HUES6 (cell line): ENCODE measurements at regions not wholly inside any gene's neighbourhood (a gene's known extent, or its start where the extent isn't known, plus 50 kb on each side); places are given as distances from the start of the nearest gene placed in this dataset.
"Not testable (repeated sequence)": the region's sequence is repeated elsewhere in the genome, so short reads cannot be mapped to it uniquely, and the experiment has no call there.

Experiments
- H3K27ac ChIP-seq: 2 replicates; pipeline ENCODE4 v1.7.0; 2013; ENCODE audit warnings: low read depth, mild to moderate bottlenecking, low read length, inconsistent platforms
- H3K27me3 ChIP-seq: 2 replicates; pipeline ENCODE4 v1.6.1; 2013; ENCODE audit warnings: low read length; ENCODE audit not compliant: control insufficient read depth, insufficient read depth
- H3K36me3 ChIP-seq: 2 replicates; pipeline ENCODE4 v1.6.1; 2013; ENCODE audit warnings: low read length; ENCODE audit not compliant: control insufficient read depth, insufficient read depth
- H3K4me1 ChIP-seq: 2 replicates; pipeline ENCODE4 v1.6.1; 2013; ENCODE audit warnings: low read length; ENCODE audit not compliant: control insufficient read depth, insufficient read depth
- H3K4me3 ChIP-seq: 2 replicates; pipeline ENCODE4 v1.5.1; 2013; ENCODE audit warnings: low read depth, low read length
- H3K9ac ChIP-seq: one replicate; pipeline ENCODE4 v1.6.1; 2013; ENCODE audit warnings: mild to moderate bottlenecking, low read length
- H3K9me3 ChIP-seq: 2 replicates; pipeline ENCODE4 v1.6.1; 2013; ENCODE audit warnings: low read depth, low read length; ENCODE audit not compliant: control insufficient read depth, insufficient read depth

DNA sequence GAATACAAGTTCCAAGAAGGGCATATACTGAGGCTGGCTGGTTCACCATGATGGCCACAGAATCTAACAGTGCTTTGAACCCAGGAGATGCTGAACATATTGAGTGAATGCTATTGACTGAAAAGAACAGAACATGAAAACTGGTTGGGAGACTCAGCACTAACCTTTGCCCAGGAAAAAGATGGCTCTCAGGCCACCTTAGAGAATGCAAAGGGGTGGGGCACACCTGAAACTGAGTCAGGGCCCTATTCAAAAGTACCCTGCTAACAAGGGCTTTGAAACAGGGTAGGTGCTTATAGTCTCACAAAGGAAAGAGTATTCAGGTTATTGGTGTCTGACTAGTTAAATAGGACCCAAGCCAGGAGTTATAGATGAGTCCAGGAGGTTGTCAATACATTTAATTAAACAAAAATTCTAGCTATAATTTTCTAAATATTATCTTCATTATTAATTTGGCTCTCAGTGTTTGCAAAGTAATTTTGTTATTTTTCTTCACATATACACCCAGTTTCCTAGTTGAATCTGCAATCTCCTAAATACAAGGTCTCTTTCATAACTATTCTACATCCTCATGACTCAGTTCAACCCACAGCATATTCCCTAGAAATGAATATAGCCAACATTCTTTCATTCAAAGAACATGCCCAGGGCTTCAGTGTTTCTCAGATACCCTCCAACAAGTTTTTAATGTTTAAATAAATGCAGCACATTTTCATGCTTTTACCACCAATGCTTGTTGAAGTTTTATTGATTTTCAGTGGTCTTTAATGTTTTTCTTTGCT, 144.2 kb upstream of the RAPGEF2 start:
- Histone ChIP-seq H3K9me3 (no peaks in the 10 kb centered on the region), H3K27me3 (no peaks in the 10 kb centered on the region), H3K4me1 (peaks cover 10% of the 10 kb centered on the region), H3K9ac (no peak overlapping the region), H3K36me3 (no peaks in the 10 kb centered on the region), H3K4me3 (no peak overlapping the region), H3K27ac (no peak overlapping the region)

DNA sequence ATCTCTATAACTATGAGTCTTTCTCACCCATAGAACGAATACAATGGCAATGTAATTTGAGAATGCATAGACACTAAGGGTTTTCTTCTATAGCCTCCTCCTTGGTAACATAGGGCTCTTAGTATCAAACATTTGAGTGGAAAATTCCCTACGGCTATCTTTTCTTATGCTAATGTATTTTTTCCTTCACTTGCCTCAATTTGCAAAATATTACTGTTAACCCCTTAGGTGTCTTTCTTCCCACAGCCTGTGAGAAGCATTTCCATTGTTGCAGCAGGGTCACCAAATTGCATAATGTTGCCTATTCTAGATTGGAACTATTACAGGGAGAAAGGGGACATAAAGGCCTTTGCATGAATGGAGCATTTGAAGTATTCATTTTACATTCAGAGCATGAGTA, 140.5 kb upstream of the RAPGEF2 start:
- Histone ChIP-seq H3K4me3 (no peak overlapping the region), H3K27me3 (no peaks in the 10 kb centered on the region), H3K4me1 (peaks cover 14% of the 10 kb centered on the region), H3K27ac (no peak overlapping the region), H3K36me3 (no peaks in the 10 kb centered on the region), H3K9ac (no peak overlapping the region), H3K9me3 (no peaks in the 10 kb centered on the region)

DNA sequence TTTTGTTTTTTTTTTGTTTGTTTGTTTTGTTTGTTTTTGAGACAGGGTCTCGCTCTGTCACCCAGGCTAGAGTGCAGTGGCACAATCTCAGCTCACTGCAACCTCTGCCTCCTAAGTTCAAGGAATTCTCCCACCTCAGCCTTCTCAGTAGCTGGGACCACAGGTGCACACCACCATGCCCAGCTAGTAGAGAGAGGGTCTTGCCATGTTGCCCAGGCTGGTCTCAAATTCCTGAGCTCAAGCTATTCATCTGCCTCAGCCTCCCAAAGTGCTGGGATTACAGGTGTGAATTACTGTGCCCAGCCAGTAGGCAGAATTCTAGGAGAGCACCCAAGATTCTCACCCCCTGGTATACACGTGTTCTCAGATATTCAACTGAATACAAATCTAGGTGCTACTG, 139.6 kb upstream of the RAPGEF2 start:
- not testable (repeated sequence) for H3K4me3 ChIP-seq, H3K9me3 ChIP-seq, H3K9ac ChIP-seq, H3K27ac ChIP-seq, H3K36me3 ChIP-seq, H3K27me3 ChIP-seq
- peaks cover 14% of the 10 kb centered on the region for H3K4me1 ChIP-seq

DNA sequence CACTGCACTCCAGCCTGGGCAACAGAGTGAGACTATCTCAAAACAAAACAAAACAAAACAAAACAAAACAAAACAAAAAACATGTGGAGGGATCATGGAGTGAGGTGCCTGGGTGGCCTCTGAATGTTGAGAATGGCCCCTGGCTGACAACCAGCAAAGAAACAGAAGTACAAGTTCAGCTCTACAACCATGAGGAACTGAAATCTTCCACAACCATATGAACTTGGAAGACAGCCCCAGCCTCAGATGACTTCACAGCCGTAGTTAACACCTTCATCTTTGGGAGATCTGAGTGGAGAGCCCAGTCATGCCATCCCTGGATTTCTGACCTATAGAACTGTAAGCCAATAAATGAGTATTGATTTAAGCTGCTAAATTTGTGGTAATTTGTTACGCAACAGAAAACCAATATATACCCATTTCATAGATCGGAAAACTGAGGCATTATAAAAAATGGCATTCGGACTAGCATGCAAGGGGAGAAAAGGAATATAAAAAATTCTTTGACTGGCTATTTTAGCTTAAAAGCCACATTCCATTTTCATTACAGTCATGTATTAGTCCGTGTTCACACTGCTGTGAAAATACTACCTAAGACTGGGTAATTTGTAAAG, 138.7 kb upstream of the RAPGEF2 start:
- Histone ChIP-seq H3K4me1 (peaks cover 14% of the 10 kb centered on the region), H3K4me3 (no peak overlapping the region), H3K9me3 (no peaks in the 10 kb centered on the region), H3K36me3 (no peaks in the 10 kb centered on the region), H3K27ac (no peak overlapping the region), H3K27me3 (no peaks in the 10 kb centered on the region), H3K9ac (no peak overlapping the region)

DNA sequence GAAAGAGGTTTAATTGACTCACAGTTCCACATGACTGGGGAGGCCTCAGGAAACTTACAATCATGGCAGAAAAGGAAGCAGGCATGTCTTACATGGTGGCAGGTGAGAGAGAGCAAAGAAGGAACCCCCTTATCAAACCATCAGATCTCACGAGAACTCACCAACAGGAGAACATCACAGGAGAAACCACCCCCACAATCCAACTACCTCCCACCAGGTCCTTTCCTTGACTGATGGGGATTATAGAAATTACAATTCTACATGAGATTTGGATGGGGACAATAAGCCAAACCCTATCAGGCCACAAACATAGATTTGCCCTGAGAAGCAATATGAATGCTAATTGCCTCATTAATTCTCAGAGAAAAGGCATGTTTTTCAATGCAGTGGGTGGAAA, 138.2 kb upstream of the RAPGEF2 start:
- Histone ChIP-seq H3K27me3 (no peaks in the 10 kb centered on the region), H3K9me3 (no peaks in the 10 kb centered on the region), H3K36me3 (no peaks in the 10 kb centered on the region), H3K27ac (no peak overlapping the region), H3K4me1 (peaks cover 14% of the 10 kb centered on the region), H3K4me3 (no peak overlapping the region), H3K9ac (no peak overlapping the region)

DNA sequence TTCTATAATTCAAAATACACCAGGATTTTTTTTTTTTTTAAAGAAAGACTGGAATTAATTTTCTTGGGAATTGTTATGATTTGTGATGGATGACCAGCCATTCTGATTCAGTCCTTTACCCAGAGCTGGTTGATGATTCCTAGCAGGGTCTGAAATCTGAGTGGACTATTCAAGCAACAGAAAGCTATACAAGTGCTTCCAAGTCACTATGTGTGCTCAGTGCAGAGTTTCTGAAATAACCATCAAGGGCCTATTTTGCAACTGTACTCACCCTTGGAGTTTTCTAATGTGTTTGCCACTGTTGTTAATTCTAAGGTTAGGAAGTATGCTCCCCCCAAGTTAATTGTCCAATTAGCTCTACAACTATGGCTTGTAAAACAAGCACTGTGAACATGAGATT, 137.7 kb upstream of the RAPGEF2 start:
- Histone ChIP-seq H3K36me3 (no peaks in the 10 kb centered on the region), H3K4me3 (no peak overlapping the region), H3K9ac (no peak overlapping the region), H3K9me3 (no peaks in the 10 kb centered on the region), H3K27ac (no peak overlapping the region), H3K4me1 (peaks cover 14% of the 10 kb centered on the region), H3K27me3 (no peaks in the 10 kb centered on the region)

DNA sequence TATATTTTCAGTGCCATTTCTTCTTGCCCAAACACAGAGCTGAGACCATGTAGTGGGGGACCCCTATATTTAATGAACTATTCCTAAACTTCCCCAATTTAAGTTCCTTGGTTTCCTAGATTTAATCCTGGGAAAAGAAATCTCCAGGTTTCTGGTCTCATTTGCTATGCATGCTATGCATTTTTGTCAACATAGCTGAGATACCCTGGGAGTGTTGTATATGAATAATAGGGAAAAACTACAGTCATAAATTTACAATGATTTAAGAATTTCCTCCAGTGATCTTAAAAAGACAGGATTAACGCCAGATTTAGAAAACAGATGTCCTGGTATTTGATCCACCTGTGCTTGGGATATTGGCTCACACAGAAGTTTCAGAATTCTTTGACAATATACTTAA, 136.8 kb upstream of the RAPGEF2 start:
- no peak overlapping the region for H3K4me3 ChIP-seq
- no peaks in the 10 kb centered on the region for H3K27me3 ChIP-seq
- peaks cover 14% of the 10 kb centered on the region for H3K4me1 ChIP-seq
- no peak overlapping the region for H3K9ac ChIP-seq
- no peaks in the 10 kb centered on the region for H3K36me3 ChIP-seq
- H3K9me3 ChIP-seq, result no peaks in the 10 kb centered on the region
- no peak overlapping the region for H3K27ac ChIP-seq

DNA sequence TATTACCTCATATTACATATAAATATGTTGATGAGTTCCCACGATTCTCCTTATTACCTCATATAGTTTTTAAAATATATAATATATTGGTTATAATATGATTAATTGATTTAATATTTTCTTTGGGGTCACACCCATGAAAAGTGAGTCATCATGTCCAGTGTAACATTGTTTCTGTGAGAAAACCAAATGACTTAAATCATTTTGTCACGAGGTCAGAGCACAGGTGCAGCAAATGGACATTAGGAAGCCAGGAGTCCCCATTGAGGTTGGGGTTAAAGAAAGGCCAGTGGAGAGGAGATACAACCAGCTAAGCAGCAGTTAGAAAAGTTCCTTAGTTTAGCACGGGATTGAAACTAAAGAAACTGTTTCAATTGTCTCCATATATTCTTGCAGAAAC, 133.9 kb upstream of the RAPGEF2 start:
- Histone ChIP-seq H3K9ac (no peak overlapping the region), H3K4me1 (0 out of 2 replicates have a peak, but pooled peaks cover 4% of the 10 kb centered on the region), H3K27ac (no peak overlapping the region), H3K4me3 (no peak overlapping the region), H3K9me3 (no peaks in the 10 kb centered on the region), H3K36me3 (no peaks in the 10 kb centered on the region), H3K27me3 (no peaks in the 10 kb centered on the region)

DNA sequence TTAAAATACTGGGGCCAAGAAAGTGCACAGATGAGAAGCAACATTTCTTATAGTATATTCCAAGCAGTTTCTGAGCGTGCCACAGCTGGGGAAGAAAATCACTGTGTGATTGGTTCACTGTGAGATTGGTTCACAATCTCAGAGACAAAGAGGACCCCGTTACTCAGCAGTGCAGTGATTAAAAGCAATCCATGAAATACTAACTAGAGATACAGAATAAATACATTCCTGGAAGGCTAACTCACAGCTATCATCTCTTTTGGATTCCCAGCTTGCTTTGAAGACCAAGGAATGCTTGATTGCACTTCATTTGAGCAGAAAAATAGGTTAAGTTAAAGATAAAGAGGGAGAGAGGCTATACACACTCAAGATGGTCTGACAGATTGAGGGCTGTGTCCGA, 132.1 kb upstream of the RAPGEF2 start:
- Histone ChIP-seq H3K4me3 (no peak overlapping the region), H3K9ac (no peak overlapping the region), H3K36me3 (no peaks in the 10 kb centered on the region), H3K9me3 (no peaks in the 10 kb centered on the region), H3K27ac (no peak overlapping the region), H3K27me3 (no peaks in the 10 kb centered on the region), H3K4me1 (0 out of 2 replicates have a peak, but pooled peaks cover 2% of the 10 kb centered on the region)

DNA sequence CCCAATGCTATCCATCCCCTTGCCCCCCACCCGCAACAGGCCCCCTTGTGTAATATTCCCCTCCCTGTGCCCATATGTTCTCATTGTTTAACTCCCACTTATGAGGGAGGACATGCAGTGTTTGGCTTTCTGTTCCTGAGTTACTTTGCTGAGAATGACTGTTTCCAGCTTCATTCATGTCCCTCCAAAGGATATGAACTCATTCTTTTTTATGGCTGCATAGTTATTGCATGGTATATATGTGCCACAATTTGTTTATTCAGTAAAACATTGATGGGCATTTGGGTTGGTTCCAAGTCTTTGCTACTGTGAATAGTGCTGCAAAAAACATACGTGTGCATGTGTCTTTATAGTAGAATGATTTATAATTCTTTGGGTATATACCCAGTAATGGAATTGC, 128.4 kb upstream of the RAPGEF2 start:
- H3K36me3 ChIP-seq, H3K4me3 ChIP-seq, H3K9me3 ChIP-seq, H3K9ac ChIP-seq, H3K4me1 ChIP-seq, H3K27me3 ChIP-seq, H3K27ac ChIP-seq: not testable (repeated sequence)

DNA sequence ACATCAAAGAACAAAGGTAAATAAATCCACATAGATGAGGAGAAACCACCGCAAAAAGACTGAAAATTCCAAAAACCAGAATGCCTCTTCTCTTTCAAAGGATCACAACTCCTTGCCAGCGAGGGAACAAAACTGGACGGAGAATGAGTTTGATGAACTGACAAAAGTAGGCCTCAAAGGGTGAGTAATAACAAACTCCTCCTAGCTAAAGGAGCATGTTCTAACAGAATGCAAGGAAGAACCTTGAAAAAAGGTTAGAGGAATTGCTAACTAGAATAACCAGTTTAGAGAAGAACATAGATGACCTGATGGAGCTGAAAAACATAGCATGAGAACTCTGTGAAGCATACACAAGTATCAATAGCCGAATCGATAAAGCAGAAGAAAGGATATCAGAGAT, 122.2 kb upstream of the RAPGEF2 start:
- not testable (repeated sequence) for H3K36me3 ChIP-seq, H3K4me3 ChIP-seq, H3K9ac ChIP-seq, H3K27me3 ChIP-seq, H3K9me3 ChIP-seq, H3K4me1 ChIP-seq, H3K27ac ChIP-seq
